Testis (tissue), 2 donors: ENCODE measurements at regions not wholly inside any gene's neighbourhood (a gene's known extent, or its start where the extent isn't known, plus 50 kb on each side); places are given as distances from the start of the nearest gene placed in this dataset.

Source experiments
- POLR2A ChIP-seq: fragments of 450-650 bp; IDR thresholded peaks from one replicate; pipeline ENCODE4 v1.6.1; 2017; ENCODE audit warnings: antibody characterized with exemption, mild to moderate bottlenecking, moderate library complexity
- TF ChIP-seq, protein P1 (sequence below), 3 experiments: fragments of 450-650 bp in 2 of 3; fragments of 200-600 bp in 1 of 3; sonication (generic) in 1 of 3; IDR thresholded peaks; one replicate each; pipeline ENCODE4 v1.5.1; 2016 to 2019; ENCODE audit warnings: antibody characterized with exemption in 3 of 3, mild to moderate bottlenecking in 2 of 3, moderate library complexity in 1 of 3

DNA sequence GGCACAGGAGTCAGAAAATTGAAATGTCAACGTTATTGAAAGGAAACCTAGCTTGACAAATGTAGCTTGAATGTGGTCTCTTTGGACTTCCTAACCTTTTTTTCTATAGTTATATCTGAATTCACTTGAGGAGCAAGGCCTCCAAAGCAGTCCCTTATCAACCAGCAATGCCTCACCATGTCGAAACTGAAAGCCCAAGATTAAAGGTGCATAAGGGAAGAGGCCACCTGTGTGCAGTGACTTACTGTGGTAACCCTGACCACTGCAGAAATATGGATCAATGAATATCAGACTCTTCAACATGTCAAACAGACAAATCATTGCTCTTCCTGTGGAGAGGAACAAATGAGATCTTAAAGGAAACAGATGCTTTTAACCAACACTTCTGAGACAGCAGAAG, 95.0 kb upstream of the GIMD1 start:
- TF ChIP-seq, protein P1, sequence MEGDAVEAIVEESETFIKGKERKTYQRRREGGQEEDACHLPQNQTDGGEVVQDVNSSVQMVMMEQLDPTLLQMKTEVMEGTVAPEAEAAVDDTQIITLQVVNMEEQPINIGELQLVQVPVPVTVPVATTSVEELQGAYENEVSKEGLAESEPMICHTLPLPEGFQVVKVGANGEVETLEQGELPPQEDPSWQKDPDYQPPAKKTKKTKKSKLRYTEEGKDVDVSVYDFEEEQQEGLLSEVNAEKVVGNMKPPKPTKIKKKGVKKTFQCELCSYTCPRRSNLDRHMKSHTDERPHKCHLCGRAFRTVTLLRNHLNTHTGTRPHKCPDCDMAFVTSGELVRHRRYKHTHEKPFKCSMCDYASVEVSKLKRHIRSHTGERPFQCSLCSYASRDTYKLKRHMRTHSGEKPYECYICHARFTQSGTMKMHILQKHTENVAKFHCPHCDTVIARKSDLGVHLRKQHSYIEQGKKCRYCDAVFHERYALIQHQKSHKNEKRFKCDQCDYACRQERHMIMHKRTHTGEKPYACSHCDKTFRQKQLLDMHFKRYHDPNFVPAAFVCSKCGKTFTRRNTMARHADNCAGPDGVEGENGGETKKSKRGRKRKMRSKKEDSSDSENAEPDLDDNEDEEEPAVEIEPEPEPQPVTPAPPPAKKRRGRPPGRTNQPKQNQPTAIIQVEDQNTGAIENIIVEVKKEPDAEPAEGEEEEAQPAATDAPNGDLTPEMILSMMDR (IDR thresholded peaks at IDR 0.05), result no peak
- TF ChIP-seq POLR2A, result no peak
